ENCODE measurements at regions not wholly inside any gene's neighbourhood (a gene's known extent, or its start where the extent isn't known, plus 50 kb on each side); places are given as distances from the start of the nearest gene placed in this dataset.

GRCh38 chr7:134391223-134391622, 67.7 kb downstream of the AKR1B1 start:
- DNase-seq (ENCODE audit: low read depth) = no peak

- DNase-seq (ENCODE audit: low read depth) = no peak
Observed at GRCh38 chr7:134388336-134389019, 70.4 kb downstream of the AKR1B1 start.

GRCh38 chr7:134378562-134378961, 61.8 kb upstream of the SLC35B4 start:
- DNase-seq (ENCODE audit: low read depth) = no peak

GRCh38 chr7:134376693-134377092, 60.0 kb upstream of the SLC35B4 start:
- DNase-seq (ENCODE audit: low read depth) = no peak

- no peak for DNase-seq (ENCODE audit: low read depth)
Observed at GRCh38 chr7:134375206-134375605, 58.5 kb upstream of the SLC35B4 start.

GRCh38 chr7:134374791-134375190, 58.1 kb upstream of the SLC35B4 start:
- DNase-seq (ENCODE audit: low read depth) = no peak

GRCh38 chr7:134374291-134374690, 57.6 kb upstream of the SLC35B4 start:
- no peak for DNase-seq (ENCODE audit: low read depth)

- no peak for DNase-seq (ENCODE audit: low read depth)
Observed at GRCh38 chr7:134372858-134373257, 56.1 kb upstream of the SLC35B4 start.

GRCh38 chr7:134371971-134372370, 55.2 kb upstream of the SLC35B4 start:
- no peak for DNase-seq (ENCODE audit: low read depth)

GRCh38 chr7:134371536-134371935, 54.8 kb upstream of the SLC35B4 start:
- no peak for DNase-seq (ENCODE audit: low read depth)

GRCh38 chr7:134370135-134370534, 53.4 kb upstream of the SLC35B4 start:
- no peak for DNase-seq (ENCODE audit: low read depth)

- DNase-seq (ENCODE audit: low read depth) = peak; percentile 28
Observed at GRCh38 chr7:134368851-134369544, 52.3 kb upstream of the SLC35B4 start.

- DNase-seq (ENCODE audit: low read depth) = no peak
Observed at GRCh38 chr7:134367956-134368749, 51.4 kb upstream of the SLC35B4 start.
